Heart right ventricle (tissue), 16 donors: ENCODE measurements at regions not wholly inside any gene's neighbourhood (a gene's known extent, or its start where the extent isn't known, plus 50 kb on each side); places are given as distances from the start of the nearest gene placed in this dataset.
A peak's percentile ranks its signal among the peaks of the same experiment; 100 is the strongest.

ENCODE experiments used
- ATAC-seq, 8 donors: fragments of 200-7000 bp; cut with Tn5 transposase; one replicate each; pipeline ENCODE4 v1.9.1; 2020; ENCODE audit warnings: mild to moderate bottlenecking in 8 of 8, moderate library complexity in 8 of 8, moderate number of reproducible peaks in 1 of 8
- DNase-seq, 2 donors: peaks; one replicate each; pipeline ENCODE4 v3.0.0-alpha.2; 2020
- H3K27ac ChIP-seq, 10 donors: fragments of 200-600 bp; sonication (generic) in 2 of 10; one replicate each; pipeline versions ENCODE4 v1.5.0 to v1.8.0; 2020 to 2022; ENCODE audit warnings: mild to moderate bottlenecking in 3 of 10
- H3K27me3 ChIP-seq, 7 donors: fragments of 200-600 bp; one replicate each; pipeline ENCODE4 v1.8.0; 2021 to 2022; ENCODE audit warnings: mild to moderate bottlenecking in 2 of 7
- H3K36me3 ChIP-seq, 9 donors: fragments of 200-600 bp; sonication (generic) in 1 of 9; one replicate each; pipeline versions ENCODE4 v1.5.0 to v1.8.0; 2020 to 2022; ENCODE audit warnings: mild to moderate bottlenecking in 2 of 9
- H3K4me1 ChIP-seq, 9 donors: fragments of 200-600 bp; sonication (generic) in 1 of 9; one replicate each; pipeline versions ENCODE4 v1.5.0 to v1.8.0; 2020 to 2022; ENCODE audit warnings: mild to moderate bottlenecking in 4 of 9
- H3K4me3 ChIP-seq, 10 donors: fragments of 200-600 bp; sonication (generic) in 2 of 10; one replicate each; pipeline versions ENCODE4 v1.5.0 to v1.8.0; 2020 to 2022; ENCODE audit warnings: mild to moderate bottlenecking in 7 of 10, moderate library complexity in 2 of 10
- H3K9me3 ChIP-seq, 11 donors: fragments of 200-600 bp in 10 of 11; sonication (generic) in 2 of 11; one replicate each; pipeline versions ENCODE4 v1.5.0 to v1.8.0; 2013 to 2022; ENCODE audit warnings: mild to moderate bottlenecking in 2 of 11, control low read depth in 1 of 11, moderate library complexity in 1 of 11
- CTCF ChIP-seq, 9 donors: fragments of 200-600 bp; sonication (generic) in 2 of 9; IDR thresholded peaks; one replicate each; pipeline versions ENCODE4 v1.5.0 to v1.8.0; 2021 to 2022; ENCODE audit warnings: antibody characterized with exemption in 9 of 9, mild to moderate bottlenecking in 5 of 9, moderate library complexity in 1 of 9
- WGBS, 2 donors: extraction: QIAGEN DNeasy Blood & Tissue Kit; methylation state at CpG; one replicate each; pipeline ENCODE4 v1.1.7; 2013; ENCODE audit warnings: inconsistent platforms in 1 of 2; 5-methylcytosine and 5-hydroxymethylcytosine counted together
- intact Hi-C, 10 donors: fragments of 100-400 bp; cut with DNase I; formaldehyde crosslinking; loops; one replicate each; pipeline versions ENCODE4 v1.11.1 to v1.14.2; 2022
- donor health status: Arrhythmogenic right ventricular cardiomyopathy.
- donor health status: ischemic (EF 13 %, LVEDD 7.1; RV severe dilation, severe dysfunction).
- donor health status: healthy with polysubstance abuse.
- donor health status: DM: no; HTN: yes; CAD: no.
- donor health status: DM: no; HTN: no; CAD: no.
- donor health status: ischemic (EF 25% LVEDD 6.9; RV normal size, moderate dysfunction).
- donor health status: ischemic (EF 25% LVEDD 5.7; RV mildly dilated, moderate dysfunction).
- donor health status: healthy.
- donor health status: DM: yes; HTN: yes; CAD: no.
- donor health status: Ischemic cardiomyopathy.
- donor health status: ischemic (EF 35%, LVEDD 5.7; RV mildly dilated, moderate dysfunction).
- donor health status: nonischemic (EF 11% LVEDD 7.7; RV severe dilation, severe dysfunction).
- donor health status: DM: yes; HTN: yes; CAD: no.
- donor health status: PGD.
- donor health status: ischemic (EF 29% LVEDD 5.4; RV normal size, mild dysfunction).
- donor health status: nonischemic (EF 23%, LVEDD 6.1; RV moderate dilation, normal function).

- 35 to 40% methylated on average over 8 of the region's 8 CpGs for WGBS, 2 donors
- peaks cover 0 to 42% (median 15%) of the 10 kb centered on the region in 9 donors for H3K4me1 ChIP-seq
- intact Hi-C loops, result loop anchor here in 2 of 10 donors (10.0 kb wide), 1 partner anchor 290 kb away; the partner anchor contains the start of gene STXBP5 (in 2 of the 2)
- TF ChIP-seq CTCF (IDR thresholded peaks at IDR 0.05), result no peak
- DNase-seq, result peak in 1 of 2 donors; percentile 8
- H3K27me3 ChIP-seq, result no peaks in the 10 kb centered on the region
- peak overlapping the region in 7 of 10 donors; percentile 14 to 33 (median 29) for H3K4me3 ChIP-seq
- peak; percentile 24 to 90 (median 75) for ATAC-seq
- peak overlapping the region; percentile 34 to 82 (median 58) for H3K27ac ChIP-seq
- no peaks in the 10 kb centered on the region for H3K36me3 ChIP-seq
- no peaks in the 10 kb centered on the region for H3K9me3 ChIP-seq
Measured at GRCh38 chr6:146914489-146915483, 289.4 kb upstream of the STXBP5 start.

- ATAC-seq (no peak), DNase-seq (no peak)
- no peaks in the 10 kb centered on the region for H3K9me3 ChIP-seq
- H3K27me3 ChIP-seq, result no peaks in the 10 kb centered on the region
- TF ChIP-seq CTCF (IDR thresholded peaks at IDR 0.05), result no peak
- peaks cover 0 to 42% (median 15%) of the 10 kb centered on the region in 9 donors for H3K4me1 ChIP-seq
- no peak overlapping the region for H3K4me3 ChIP-seq
- intact Hi-C loops, result loop anchor here in 2 of 10 donors (10.0 kb wide), 1 partner anchor 289 kb away; the partner anchor contains the start of gene STXBP5 (in 2 of the 2)
- H3K27ac ChIP-seq, result peak overlapping the region in 4 of 10 donors; percentile 61 to 78 (median 68)
- H3K36me3 ChIP-seq, result no peaks in the 10 kb centered on the region
Measured at GRCh38 chr6:146915671-146916127, 288.5 kb upstream of the STXBP5 start.

GRCh38 chr6:146916435-146917025, 287.7 kb upstream of the STXBP5 start:
- DNase-seq (no peak), ATAC-seq (no peak)
- intact Hi-C loops, result loop anchor here in 2 of 10 donors (10.0 kb wide), 1 partner anchor 288 kb away; the partner anchor contains the start of gene STXBP5 (in 2 of the 2)
- 78 to 90% methylated on average over 3 of the region's 3 CpGs for WGBS, 2 donors
- H3K27ac ChIP-seq, result peak overlapping the region in 1 of 10 donors; percentile 78
- H3K9me3 ChIP-seq, result no peaks in the 10 kb centered on the region
- H3K4me1 ChIP-seq, result peaks cover 0 to 42% (median 15%) of the 10 kb centered on the region in 9 donors
- H3K36me3 ChIP-seq, result no peaks in the 10 kb centered on the region
- TF ChIP-seq CTCF (IDR thresholded peaks at IDR 0.05), result no peak
- no peaks in the 10 kb centered on the region for H3K27me3 ChIP-seq
- no peak overlapping the region for H3K4me3 ChIP-seq

GRCh38 chr6:146917182-146917581, 287.0 kb upstream of the STXBP5 start:
- H3K9me3 ChIP-seq, result no peaks in the 10 kb centered on the region
- no peaks in the 10 kb centered on the region for H3K36me3 ChIP-seq
- no peak overlapping the region for H3K4me3 ChIP-seq
- intact Hi-C loops, result loop anchor here in 2 of 10 donors (10.0 kb wide), 1 partner anchor 288 kb away; the partner anchor contains the start of gene STXBP5 (in 2 of the 2)
- 81 to 95% methylated on average over 5 of the region's 5 CpGs for WGBS, 2 donors
- peaks cover 0 to 42% (median 15%) of the 10 kb centered on the region in 9 donors for H3K4me1 ChIP-seq
- no peak overlapping the region for H3K27ac ChIP-seq
- no peaks in the 10 kb centered on the region for H3K27me3 ChIP-seq
- DNase-seq (no peak), ATAC-seq (no peak)
- TF ChIP-seq CTCF (IDR thresholded peaks at IDR 0.05), result no peak
